Esophagus squamous epithelium (tissue), 5 donors: ENCODE measurements at regions not wholly inside any gene's neighbourhood (a gene's known extent, or its start where the extent isn't known, plus 50 kb on each side); places are given as distances from the start of the nearest gene placed in this dataset.

Source experiments
- DNase-seq: peaks from one replicate; lab custom pipeline; 2025; lab: John Stamatoyannopoulos, UW
- H3K27ac ChIP-seq, 4 donors: fragments of 200-600 bp; sonication (generic); one replicate each; pipeline ENCODE4 v1.5.1; 2016 to 2019; ENCODE audit warnings: mild to moderate bottlenecking in 1 of 4
- H3K27me3 ChIP-seq, 4 donors: fragments of 200-600 bp; sonication (generic); 1 replicate in 3 of 4; 2 replicates in 1 of 4; pipeline versions ENCODE4 v1.5.1 to v1.6.0; 2017 to 2021; ENCODE audit warnings: antibody characterized with exemption in 1 of 4
- H3K36me3 ChIP-seq, 3 donors: fragments of 200-600 bp; sonication (generic); one replicate each; pipeline ENCODE4 v1.5.1; 2016 to 2019
- H3K4me1 ChIP-seq, 3 donors: fragments of 200-600 bp; sonication (generic); one replicate each; pipeline ENCODE4 v1.5.1; 2017 to 2019
- H3K4me3 ChIP-seq, 4 donors: fragments of 200-600 bp; sonication (generic); 1 replicate in 3 of 4; 2 replicates in 1 of 4; pipeline ENCODE4 v1.5.1; 2016 to 2019; ENCODE audit warnings: mild to moderate bottlenecking in 2 of 4, moderate library complexity in 1 of 4
- H3K9me3 ChIP-seq, 3 donors: fragments of 200-600 bp; sonication (generic); one replicate each; pipeline ENCODE4 v1.5.1; 2016 to 2019
- POLR2A ChIP-seq, 4 donors: fragments of 450-650 bp; IDR thresholded peaks; one replicate each; pipeline ENCODE4 v1.6.1; 2017; ENCODE audit warnings: antibody characterized with exemption in 4 of 4, mild to moderate bottlenecking in 4 of 4, moderate library complexity in 3 of 4
- WGBS, 2 donors: methylation state at CpG; one replicate each; pipeline ENCODE4 v1.1.5; 2018; 5-methylcytosine and 5-hydroxymethylcytosine counted together
- intact Hi-C: fragments of 100-400 bp; cut with DNase I; formaldehyde crosslinking; loops from one replicate; pipeline ENCODE4 v1.15.0; 2022
- TF ChIP-seq, protein P1 (sequence below), 6 experiments: fragments of 450-650 bp in 4 of 6; fragments of 200-600 bp in 2 of 6; sonication (generic) in 2 of 6; IDR thresholded peaks; one replicate each; pipeline ENCODE4 v1.5.1; 2016 to 2019; ENCODE audit warnings: antibody characterized with exemption in 6 of 6, mild to moderate bottlenecking in 4 of 6, moderate library complexity in 4 of 6
- donor health status: DM: yes; HTN: yes; CAD: no.

DNA sequence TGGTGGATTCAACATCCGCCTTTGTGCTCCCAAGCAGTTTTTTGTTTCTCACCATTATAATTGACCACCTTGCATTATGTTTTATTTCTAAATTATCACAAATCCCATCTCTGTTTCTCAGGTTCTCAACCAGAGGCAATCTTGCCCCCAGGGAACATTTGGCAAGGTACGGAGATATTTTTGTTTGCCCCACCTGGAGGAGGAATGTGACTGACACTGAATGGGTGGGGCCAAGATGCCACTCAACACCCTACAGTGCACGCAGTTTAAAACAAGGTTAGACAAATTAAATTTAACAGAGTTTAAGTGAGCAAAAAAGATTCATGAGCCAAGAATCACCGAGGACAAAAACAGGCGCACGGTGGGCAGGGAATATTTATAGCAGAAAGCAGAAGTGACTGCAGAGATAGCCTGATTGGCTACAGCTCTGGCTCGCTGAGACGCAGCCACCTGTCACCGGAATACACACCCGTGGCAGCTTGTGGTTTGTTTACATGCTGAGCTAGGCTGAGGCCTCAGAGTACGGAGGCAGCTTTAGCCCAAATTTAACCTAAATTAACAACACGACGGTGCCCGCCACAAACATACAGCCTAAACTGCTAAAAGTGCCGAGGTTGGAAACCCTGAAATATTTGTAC lies 150.0 kb upstream of the ALKAL2 start:
- intact Hi-C loops, result no loop called here
- Histone ChIP-seq H3K36me3 (no peaks in the 10 kb centered on the region), H3K27ac (peak overlapping the region in 2 of 4 donors; percentile 7 to 22), H3K27me3 (peaks cover 0 to 40% (median 0%) of the 10 kb centered on the region in 4 donors), H3K4me1 (no peaks in the 10 kb centered on the region), H3K9me3 (no peaks in the 10 kb centered on the region), H3K4me3 (peak overlapping the region in 1 of 4 donors; percentile 22)
- 23 to 25% methylated on average over 15 of the region's 15 CpGs for WGBS, 2 donors
- DNase-seq, result peak; percentile 22
- TF ChIP-seq POLR2A (IDR thresholded peaks at IDR 0.05), result peak in 1 of 4 donors; percentile 16
- TF ChIP-seq, protein P1, sequence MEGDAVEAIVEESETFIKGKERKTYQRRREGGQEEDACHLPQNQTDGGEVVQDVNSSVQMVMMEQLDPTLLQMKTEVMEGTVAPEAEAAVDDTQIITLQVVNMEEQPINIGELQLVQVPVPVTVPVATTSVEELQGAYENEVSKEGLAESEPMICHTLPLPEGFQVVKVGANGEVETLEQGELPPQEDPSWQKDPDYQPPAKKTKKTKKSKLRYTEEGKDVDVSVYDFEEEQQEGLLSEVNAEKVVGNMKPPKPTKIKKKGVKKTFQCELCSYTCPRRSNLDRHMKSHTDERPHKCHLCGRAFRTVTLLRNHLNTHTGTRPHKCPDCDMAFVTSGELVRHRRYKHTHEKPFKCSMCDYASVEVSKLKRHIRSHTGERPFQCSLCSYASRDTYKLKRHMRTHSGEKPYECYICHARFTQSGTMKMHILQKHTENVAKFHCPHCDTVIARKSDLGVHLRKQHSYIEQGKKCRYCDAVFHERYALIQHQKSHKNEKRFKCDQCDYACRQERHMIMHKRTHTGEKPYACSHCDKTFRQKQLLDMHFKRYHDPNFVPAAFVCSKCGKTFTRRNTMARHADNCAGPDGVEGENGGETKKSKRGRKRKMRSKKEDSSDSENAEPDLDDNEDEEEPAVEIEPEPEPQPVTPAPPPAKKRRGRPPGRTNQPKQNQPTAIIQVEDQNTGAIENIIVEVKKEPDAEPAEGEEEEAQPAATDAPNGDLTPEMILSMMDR (IDR thresholded peaks at IDR 0.05), result no peak

DNA sequence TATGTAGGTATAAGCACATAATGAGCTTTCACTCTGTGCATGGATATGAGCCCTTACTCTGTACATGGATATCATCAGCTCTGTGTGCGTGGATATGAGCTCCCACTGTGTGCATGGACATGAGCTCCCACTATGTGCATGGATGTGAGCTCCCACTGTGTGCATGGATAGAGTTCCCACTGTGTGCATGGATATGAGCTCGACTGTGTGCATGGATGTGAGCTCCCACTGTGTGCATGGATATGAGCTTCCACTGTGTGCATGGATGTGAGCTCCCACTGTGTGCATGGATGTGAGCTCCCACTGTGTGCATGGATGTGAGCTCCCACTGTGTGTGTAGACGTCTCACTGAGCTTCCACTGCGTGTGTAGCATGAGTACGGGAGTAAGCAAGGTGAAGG lies 149.3 kb upstream of the ALKAL2 start:
- intact Hi-C loops, result no loop called here
- H3K4me1 ChIP-seq, result no peaks in the 10 kb centered on the region

DNA sequence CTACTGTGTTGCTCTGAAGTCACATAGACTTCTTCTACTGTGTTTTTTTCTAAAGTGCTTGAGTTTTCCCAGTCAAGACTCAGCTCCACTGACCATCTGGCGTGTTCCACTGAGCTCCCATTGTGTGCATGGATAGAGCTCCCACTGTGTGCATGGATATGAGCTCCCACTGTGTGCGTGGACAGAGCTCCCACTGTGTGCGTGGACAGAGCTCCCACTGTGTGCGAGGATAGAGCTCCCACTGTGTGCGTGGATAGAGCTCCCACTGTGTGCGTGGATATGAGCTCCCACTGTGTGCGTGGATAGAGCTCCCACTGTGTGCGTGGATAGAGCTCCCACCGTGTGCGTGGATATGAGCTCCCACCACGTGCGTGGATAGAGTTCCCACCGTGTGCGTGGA lies 148.3 kb upstream of the ALKAL2 start:
- H3K4me1 ChIP-seq, result no peaks in the 10 kb centered on the region
- DNase-seq, result no peak
- H3K27ac ChIP-seq, result no peak overlapping the region
- H3K27me3 ChIP-seq, result peaks cover 0 to 34% (median 0%) of the 10 kb centered on the region in 4 donors
- intact Hi-C loops, result no loop called here
- no peak overlapping the region for H3K4me3 ChIP-seq
- H3K36me3 ChIP-seq, result no peaks in the 10 kb centered on the region
- H3K9me3 ChIP-seq, result no peaks in the 10 kb centered on the region
- WGBS, 2 donors, result 93 to 96% methylated on average over 12 to 14 of the region's 14 CpGs
- no peak for TF ChIP-seq POLR2A (IDR thresholded peaks at IDR 0.05)
- TF ChIP-seq, protein P1 (IDR thresholded peaks at IDR 0.05), result no peak

More for the DNA sequence above, 149.3 kb upstream of the ALKAL2 start:
- 72 to 74% methylated on average over 5 of the region's 5 CpGs for WGBS, 2 donors
- Histone ChIP-seq H3K27ac (no peak overlapping the region), H3K9me3 (no peaks in the 10 kb centered on the region), H3K4me3 (no peak overlapping the region), H3K36me3 (no peaks in the 10 kb centered on the region), H3K27me3 (peaks cover 0 to 38% (median 0%) of the 10 kb centered on the region in 4 donors)
- no peak for DNase-seq
- TF ChIP-seq POLR2A (IDR thresholded peaks at IDR 0.05), result no peak
- TF ChIP-seq, protein P1 (IDR thresholded peaks at IDR 0.05), result no peak

DNA sequence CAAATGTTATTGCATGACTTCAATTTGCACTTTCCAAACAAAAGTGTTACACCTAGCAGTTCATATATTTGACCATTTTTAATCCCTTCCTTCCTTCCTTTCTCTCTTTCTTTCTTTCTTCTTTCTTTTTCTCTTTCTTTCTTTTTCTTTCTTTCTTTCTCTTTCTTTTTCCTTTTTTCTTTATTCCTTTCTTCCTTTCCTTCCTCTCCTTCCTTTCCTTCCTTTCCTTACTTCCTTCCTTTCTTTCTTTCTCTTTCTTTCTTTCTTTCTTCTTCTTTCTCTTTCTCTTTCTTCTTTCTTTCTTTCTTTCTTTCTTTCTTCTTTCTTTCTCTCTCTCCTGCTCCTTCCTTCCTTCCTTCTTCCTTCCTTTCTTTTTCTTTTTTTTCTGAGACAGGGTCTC lies 146.7 kb upstream of the ALKAL2 start:
- DNase-seq, result no peak
- H3K9me3 ChIP-seq, result no peaks in the 10 kb centered on the region
- H3K4me1 ChIP-seq, result no peaks in the 10 kb centered on the region
- no peak for TF ChIP-seq POLR2A (IDR thresholded peaks at IDR 0.05)
- TF ChIP-seq, protein P1 (IDR thresholded peaks at IDR 0.05), result no peak
- peaks cover 0 to 21% (median 0%) of the 10 kb centered on the region in 4 donors for H3K27me3 ChIP-seq
- no peak overlapping the region for H3K4me3 ChIP-seq
- no peaks in the 10 kb centered on the region for H3K36me3 ChIP-seq
- intact Hi-C loops, result no loop called here
- H3K27ac ChIP-seq, result no peak overlapping the region

DNA sequence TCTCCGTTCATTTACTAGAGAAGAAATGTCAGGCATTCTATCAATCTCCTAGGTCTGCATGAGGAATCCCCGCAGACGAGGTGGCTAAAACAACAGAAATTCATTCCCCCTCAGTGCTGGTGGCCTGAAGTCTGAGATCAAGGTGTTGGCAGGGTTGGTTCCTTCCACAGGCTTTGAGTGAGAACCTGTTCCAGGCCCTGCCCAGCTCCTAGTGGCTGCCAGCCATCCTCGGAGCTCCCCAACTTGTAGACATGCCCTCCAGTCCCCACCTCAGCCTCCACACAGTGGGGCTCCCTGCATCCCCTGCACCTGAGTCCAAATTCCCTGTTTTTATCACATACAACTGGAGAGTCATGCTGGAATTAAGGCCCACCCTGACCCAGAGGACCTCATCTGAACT lies 145.3 kb upstream of the ALKAL2 start:
- H3K27me3 ChIP-seq, result peaks cover 0 to 12% (median 0%) of the 10 kb centered on the region in 4 donors
- H3K27ac ChIP-seq, result no peak overlapping the region
- no peak for TF ChIP-seq POLR2A (IDR thresholded peaks at IDR 0.05)

More for the DNA sequence above, 145.3 kb upstream of the ALKAL2 start:
- intact Hi-C loops, result no loop called here
- no peaks in the 10 kb centered on the region for H3K4me1 ChIP-seq
- no peak overlapping the region for H3K4me3 ChIP-seq
- DNase-seq, result no peak
- H3K36me3 ChIP-seq, result no peaks in the 10 kb centered on the region
- WGBS, 2 donors, result 75 to 77% methylated on average over 4 of the region's 4 CpGs
- no peaks in the 10 kb centered on the region for H3K9me3 ChIP-seq
